Stimulated activated naive B cell treated with anti-CD40 and anti-IgM and Interleukin-4, amounts not matched to agents 10 μg/mL and 1 μg/mL and 100 μg/mL, for 72 hours (primary cell): ENCODE measurements at regions not wholly inside any gene's neighbourhood (a gene's known extent, or its start where the extent isn't known, plus 50 kb on each side); places are given as distances from the start of the nearest gene placed in this dataset.

Experiments
- ATAC-seq, 2 donors: fragments of 150-1000 bp; cut with Tn5 transposase; replicated peaks; 2 replicates each; pipeline ENCODE4 v1.10.0; 2021; ENCODE audit warnings: moderate library complexity in 1 of 2
- DNase-seq: peaks from one replicate; pipeline ENCODE4 v3.0.0; 2021
- H3K27ac Mint-ChIP-seq: one replicate; pipeline ENCODE4 v1.8.0; 2022; ENCODE audit warnings: mild to moderate bottlenecking, mixed read lengths
- H3K27me3 Mint-ChIP-seq, 2 donors: one replicate each; pipeline ENCODE4 v1.8.0; 2022; ENCODE audit warnings: mixed read lengths in 2 of 2
- H3K36me3 Mint-ChIP-seq, 2 donors: one replicate each; pipeline ENCODE4 v1.8.0; 2022; ENCODE audit warnings: mixed read lengths in 2 of 2, mild to moderate bottlenecking in 1 of 2
- H3K4me1 Mint-ChIP-seq, 2 donors: one replicate each; pipeline ENCODE4 v1.8.0; 2022; ENCODE audit warnings: mixed read lengths in 2 of 2, mild to moderate bottlenecking in 1 of 2
- H3K4me3 Mint-ChIP-seq, 2 donors: one replicate each; pipeline ENCODE4 v1.8.0; 2022; ENCODE audit warnings: mild to moderate bottlenecking in 2 of 2, mixed read lengths in 2 of 2, moderate library complexity in 1 of 2
- H3K9me3 Mint-ChIP-seq, 2 donors: one replicate each; pipeline ENCODE4 v1.8.0; 2022; ENCODE audit warnings: mixed read lengths in 2 of 2, mild to moderate bottlenecking in 1 of 2

DNA sequence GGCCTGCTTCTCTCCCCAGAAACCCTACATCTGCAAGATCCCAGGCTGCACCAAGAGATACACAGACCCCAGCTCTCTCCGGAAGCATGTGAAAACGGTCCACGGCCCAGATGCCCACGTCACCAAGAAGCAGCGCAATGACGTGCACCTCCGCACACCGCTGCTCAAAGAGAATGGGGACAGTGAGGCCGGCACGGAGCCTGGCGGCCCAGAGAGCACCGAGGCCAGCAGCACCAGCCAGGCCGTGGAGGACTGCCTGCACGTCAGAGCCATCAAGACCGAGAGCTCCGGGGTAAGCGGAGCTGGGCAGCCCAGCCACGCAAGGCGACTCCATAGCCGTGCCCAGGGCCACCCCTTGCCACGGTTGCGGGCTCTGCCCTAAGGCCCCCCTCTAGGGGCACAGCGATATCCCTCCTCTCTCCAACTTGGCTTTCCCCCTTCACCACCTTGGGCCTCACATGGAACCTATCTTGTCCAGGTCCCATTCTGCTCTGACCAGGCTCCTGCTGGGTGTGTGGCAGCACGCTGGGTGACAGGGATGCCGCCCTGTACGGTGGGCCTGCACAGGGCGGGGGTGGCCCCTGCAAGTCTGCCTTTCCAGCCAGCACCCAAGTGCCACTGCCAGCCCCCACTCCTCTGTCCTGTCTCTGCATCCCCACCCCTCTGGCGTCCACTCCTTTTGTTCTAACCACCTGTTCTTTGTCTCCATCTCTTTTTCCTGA, 248.9 kb downstream of the GLI2 start:
- Mint-ChIP-seq H3K27me3 (no peaks in the 10 kb centered on the region), H3K4me1 (no peaks in the 10 kb centered on the region), H3K4me3 (no peak overlapping the region), H3K9me3 (peaks cover 0 to 3% of the 10 kb centered on the region in 2 donors), H3K36me3 (no peaks in the 10 kb centered on the region), H3K27ac (no peak overlapping the region)
- ATAC-seq (no peak), DNase-seq (no peak)

DNA sequence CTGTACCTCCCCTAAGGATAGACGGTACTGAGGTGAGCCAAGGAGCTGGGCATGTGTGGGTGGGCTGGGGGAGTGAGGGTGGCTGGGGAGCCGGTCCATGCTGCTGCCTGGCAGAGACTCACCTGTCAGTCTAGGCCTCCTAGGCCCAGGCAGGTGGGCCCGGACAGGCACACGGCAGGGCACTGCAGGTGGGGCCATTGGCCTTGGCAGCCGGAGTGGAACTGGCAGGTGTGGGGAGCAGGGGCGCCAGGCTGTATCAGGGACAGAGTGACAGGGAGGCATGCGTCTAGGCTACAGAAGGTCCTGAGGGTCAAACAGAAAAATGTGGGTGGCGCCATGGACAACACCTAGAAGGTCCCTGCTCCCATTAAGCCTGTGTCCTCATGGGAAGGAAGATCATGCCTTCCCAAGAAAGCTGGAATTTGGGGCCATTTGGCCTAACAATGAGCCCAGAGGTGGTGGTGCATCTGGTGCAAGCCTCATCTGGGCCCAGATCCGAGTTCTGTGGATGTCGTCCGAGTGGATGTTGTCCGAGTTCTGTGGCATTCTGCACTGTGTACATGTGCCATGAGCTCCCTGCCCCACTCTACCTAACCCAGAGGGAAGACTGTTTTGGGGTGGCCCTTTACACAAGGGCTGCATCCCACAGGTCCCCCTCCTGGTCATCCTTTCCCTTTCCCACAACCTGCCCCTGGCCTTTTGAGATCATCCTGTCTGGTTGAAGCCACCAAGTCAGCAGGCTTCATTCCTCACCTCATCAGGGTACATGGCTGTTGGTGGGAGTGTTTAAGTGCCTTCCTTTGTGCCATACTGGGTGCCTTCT, 249.7 kb downstream of the GLI2 start:
- Mint-ChIP-seq H3K27me3 (no peaks in the 10 kb centered on the region), H3K9me3 (peaks cover 0 to 3% of the 10 kb centered on the region in 2 donors), H3K36me3 (no peaks in the 10 kb centered on the region), H3K27ac (no peak overlapping the region), H3K4me1 (no peaks in the 10 kb centered on the region), H3K4me3 (no peak overlapping the region)
- DNase-seq (no peak), ATAC-seq (no peak)

DNA sequence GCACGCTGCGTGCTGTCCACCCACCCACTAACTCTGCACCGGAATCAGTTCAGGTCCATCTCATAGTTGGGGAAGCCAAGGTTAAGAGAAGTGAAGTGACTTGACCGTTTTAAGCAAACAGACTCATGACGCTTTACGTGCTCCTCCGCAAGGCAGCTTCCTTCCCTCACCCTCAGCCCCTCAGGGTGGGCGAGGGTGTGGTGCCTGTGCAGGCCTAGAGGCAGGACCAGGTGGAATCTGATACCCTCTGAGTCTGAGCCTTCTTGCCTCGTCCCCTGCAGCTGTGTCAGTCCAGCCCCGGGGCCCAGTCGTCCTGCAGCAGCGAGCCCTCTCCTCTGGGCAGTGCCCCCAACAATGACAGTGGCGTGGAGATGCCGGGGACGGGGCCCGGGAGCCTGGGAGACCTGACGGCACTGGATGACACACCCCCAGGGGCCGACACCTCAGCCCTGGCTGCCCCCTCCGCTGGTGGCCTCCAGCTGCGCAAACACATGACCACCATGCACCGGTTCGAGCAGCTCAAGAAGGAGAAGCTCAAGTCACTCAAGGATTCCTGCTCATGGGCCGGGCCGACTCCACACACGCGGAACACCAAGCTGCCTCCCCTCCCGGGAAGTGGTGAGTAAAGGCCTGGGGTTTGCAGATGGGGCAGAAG, 250.5 kb downstream of the GLI2 start:
- no peaks in the 10 kb centered on the region for H3K36me3 Mint-ChIP-seq
- DNase-seq: no peak
- no peak overlapping the region for H3K4me3 Mint-ChIP-seq
- H3K27ac Mint-ChIP-seq: no peak overlapping the region
- peaks cover 0 to 3% of the 10 kb centered on the region in 2 donors for H3K9me3 Mint-ChIP-seq
- no peak for ATAC-seq
- no peaks in the 10 kb centered on the region for H3K4me1 Mint-ChIP-seq
- no peaks in the 10 kb centered on the region for H3K27me3 Mint-ChIP-seq

DNA sequence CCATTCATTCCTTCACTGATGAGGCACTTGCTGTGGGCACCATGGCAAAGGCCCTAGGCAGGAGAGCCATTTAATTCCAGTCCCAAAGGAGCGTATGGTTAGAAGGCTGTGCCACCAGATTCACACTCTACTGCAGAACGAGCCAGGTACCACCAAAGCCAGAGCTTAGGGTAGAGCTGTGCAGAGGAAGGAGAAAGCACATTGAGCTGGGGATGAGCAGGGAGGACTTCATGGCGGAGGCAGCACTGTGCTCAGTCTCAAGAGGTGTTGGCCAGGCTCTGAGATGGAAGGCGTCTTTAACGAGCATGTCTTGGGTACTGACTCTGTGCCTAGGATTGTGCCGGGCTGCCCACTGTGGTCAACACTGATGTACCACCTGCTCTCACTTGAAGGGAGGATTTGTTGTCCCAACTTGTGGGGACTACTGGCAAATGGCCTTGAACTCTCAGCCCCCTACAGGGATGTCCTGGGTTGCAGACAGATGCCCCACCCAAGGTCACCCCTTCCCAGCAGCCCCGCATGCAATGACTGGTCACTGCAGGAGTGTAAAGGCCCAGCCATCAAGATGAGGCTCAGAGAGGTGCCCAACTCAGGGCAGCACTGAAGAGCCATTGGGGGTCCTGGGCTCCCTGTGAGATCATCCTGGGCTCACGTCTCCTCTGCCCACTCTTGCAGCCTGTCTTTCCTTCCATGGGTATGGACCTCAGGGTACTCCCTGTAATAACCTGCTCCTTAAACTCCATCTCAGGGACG, 251.4 kb downstream of the GLI2 start:
- ATAC-seq: no peak
- Mint-ChIP-seq H3K9me3 (no peaks in the 10 kb centered on the region), H3K4me1 (no peaks in the 10 kb centered on the region), H3K36me3 (no peaks in the 10 kb centered on the region), H3K27ac (no peak overlapping the region), H3K27me3 (no peaks in the 10 kb centered on the region), H3K4me3 (no peak overlapping the region)
- DNase-seq: no peak

DNA sequence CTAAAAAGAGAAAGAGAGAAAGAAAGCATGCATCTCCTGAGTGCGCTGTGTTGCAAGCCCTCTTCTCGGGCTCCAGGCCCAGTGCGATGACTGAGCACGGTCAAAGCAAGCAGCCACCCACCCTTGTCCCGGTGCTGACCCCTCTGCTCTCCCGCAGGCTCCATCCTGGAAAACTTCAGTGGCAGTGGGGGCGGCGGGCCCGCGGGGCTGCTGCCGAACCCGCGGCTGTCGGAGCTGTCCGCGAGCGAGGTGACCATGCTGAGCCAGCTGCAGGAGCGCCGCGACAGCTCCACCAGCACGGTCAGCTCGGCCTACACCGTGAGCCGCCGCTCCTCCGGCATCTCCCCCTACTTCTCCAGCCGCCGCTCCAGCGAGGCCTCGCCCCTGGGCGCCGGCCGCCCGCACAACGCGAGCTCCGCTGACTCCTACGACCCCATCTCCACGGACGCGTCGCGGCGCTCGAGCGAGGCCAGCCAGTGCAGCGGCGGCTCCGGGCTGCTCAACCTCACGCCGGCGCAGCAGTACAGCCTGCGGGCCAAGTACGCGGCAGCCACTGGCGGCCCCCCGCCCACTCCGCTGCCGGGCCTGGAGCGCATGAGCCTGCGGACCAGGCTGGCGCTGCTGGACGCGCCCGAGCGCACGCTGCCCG, 252.5 kb downstream of the GLI2 start:
- no peaks in the 10 kb centered on the region for H3K9me3 Mint-ChIP-seq
- ATAC-seq (no peak), DNase-seq (no peak)
- H3K36me3 Mint-ChIP-seq: no peaks in the 10 kb centered on the region
- no peak overlapping the region for H3K27ac Mint-ChIP-seq
- no peaks in the 10 kb centered on the region for H3K27me3 Mint-ChIP-seq
- H3K4me1 Mint-ChIP-seq: no peaks in the 10 kb centered on the region
- no peak overlapping the region for H3K4me3 Mint-ChIP-seq

DNA sequence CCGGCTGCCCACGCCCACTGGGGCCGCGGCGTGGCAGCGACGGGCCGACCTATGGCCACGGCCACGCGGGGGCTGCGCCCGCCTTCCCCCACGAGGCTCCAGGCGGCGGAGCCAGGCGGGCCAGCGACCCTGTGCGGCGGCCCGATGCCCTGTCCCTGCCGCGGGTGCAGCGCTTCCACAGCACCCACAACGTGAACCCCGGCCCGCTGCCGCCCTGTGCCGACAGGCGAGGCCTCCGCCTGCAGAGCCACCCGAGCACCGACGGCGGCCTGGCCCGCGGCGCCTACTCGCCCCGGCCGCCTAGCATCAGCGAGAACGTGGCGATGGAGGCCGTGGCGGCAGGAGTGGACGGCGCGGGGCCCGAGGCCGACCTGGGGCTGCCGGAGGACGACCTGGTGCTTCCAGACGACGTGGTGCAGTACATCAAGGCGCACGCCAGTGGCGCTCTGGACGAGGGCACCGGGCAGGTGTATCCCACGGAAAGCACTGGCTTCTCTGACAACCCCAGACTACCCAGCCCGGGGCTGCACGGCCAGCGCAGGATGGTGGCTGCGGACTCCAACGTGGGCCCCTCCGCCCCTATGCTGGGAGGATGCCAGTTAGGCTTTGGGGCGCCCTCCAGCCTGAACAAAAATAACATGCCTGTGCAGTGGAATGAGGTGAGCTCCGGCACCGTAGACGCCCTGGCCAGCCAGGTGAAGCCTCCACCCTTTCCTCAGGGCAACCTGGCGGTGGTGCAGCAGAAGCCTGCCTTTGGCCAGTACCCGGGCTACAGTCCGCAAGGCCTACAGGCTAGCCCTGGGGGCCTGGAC, 253.2 kb downstream of the GLI2 start:
- Mint-ChIP-seq H3K4me3 (no peak overlapping the region), H3K4me1 (no peaks in the 10 kb centered on the region), H3K27ac (no peak overlapping the region), H3K27me3 (no peaks in the 10 kb centered on the region), H3K9me3 (no peaks in the 10 kb centered on the region), H3K36me3 (no peaks in the 10 kb centered on the region)
- ATAC-seq: no peak
- no peak for DNase-seq

DNA sequence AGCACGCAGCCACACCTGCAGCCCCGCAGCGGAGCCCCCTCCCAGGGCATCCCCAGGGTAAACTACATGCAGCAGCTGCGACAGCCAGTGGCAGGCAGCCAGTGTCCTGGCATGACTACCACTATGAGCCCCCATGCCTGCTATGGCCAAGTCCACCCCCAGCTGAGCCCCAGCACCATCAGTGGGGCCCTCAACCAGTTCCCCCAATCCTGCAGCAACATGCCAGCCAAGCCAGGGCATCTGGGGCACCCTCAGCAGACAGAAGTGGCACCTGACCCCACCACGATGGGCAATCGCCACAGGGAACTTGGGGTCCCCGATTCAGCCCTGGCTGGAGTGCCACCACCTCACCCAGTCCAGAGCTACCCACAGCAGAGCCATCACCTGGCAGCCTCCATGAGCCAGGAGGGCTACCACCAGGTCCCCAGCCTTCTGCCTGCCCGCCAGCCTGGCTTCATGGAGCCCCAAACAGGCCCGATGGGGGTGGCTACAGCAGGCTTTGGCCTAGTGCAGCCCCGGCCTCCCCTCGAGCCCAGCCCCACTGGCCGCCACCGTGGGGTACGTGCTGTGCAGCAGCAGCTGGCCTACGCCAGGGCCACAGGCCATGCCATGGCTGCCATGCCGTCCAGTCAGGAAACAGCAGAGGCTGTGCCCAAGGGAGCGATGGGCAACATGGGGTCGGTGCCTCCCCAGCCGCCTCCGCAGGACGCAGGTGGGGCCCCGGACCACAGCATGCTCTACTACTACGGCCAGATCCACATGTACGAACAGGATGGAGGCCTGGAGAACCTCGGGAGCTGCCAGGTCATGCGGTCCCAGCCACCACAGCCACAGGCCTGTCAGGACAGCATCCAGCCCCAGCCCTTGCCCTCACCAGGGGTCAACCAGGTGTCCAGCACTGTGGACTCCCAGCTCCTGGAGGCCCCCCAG, 254.1 kb downstream of the GLI2 start:
- H3K4me3 Mint-ChIP-seq: no peak overlapping the region
- no peaks in the 10 kb centered on the region for H3K36me3 Mint-ChIP-seq
- ATAC-seq: no peak
- H3K9me3 Mint-ChIP-seq: no peaks in the 10 kb centered on the region
- DNase-seq: no peak
- no peaks in the 10 kb centered on the region for H3K4me1 Mint-ChIP-seq
- no peak overlapping the region for H3K27ac Mint-ChIP-seq
- H3K27me3 Mint-ChIP-seq: no peaks in the 10 kb centered on the region

DNA sequence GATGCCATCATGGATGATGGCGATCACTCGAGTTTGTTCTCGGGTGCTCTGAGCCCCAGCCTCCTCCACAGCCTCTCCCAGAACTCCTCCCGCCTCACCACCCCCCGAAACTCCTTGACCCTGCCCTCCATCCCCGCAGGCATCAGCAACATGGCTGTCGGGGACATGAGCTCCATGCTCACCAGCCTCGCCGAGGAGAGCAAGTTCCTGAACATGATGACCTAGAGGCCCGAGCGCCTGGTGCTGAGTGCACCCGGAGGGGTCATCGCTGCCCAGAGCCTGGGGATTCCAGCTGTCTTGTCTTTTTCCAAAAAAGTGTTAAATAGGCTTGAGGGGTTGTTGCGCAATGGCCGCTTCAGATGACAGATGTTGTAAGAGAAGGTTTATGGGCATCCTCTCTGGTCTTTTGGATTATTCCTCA, 254.8 kb downstream of the GLI2 start:
- no peaks in the 10 kb centered on the region for H3K36me3 Mint-ChIP-seq
- no peak for DNase-seq
- H3K9me3 Mint-ChIP-seq: no peaks in the 10 kb centered on the region
- no peak for ATAC-seq
- H3K4me1 Mint-ChIP-seq: no peaks in the 10 kb centered on the region
- H3K4me3 Mint-ChIP-seq: no peak overlapping the region
- H3K27me3 Mint-ChIP-seq: no peaks in the 10 kb centered on the region
- H3K27ac Mint-ChIP-seq: no peak overlapping the region

DNA sequence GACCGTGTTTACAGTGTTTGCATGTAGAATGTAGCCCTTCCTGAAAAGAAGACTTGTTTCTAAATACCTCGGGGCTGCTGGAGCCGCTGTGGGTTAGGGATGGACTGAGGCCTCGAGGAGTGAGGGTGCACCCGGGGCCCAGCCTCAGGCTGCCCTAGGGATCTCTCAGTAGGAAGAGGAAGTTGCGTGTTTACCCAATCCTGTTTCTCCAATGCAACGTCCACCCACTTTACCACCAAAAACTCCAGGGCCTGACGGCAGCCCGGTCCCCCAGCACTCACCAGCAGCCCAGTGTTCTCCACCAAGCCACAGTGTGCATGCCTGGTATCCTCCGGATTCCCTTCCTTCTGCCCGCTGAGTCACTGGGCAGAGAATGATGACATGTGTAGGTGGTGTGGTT, 255.8 kb downstream of the GLI2 start:
- no peak for DNase-seq
- H3K36me3 Mint-ChIP-seq: no peaks in the 10 kb centered on the region

DNA sequence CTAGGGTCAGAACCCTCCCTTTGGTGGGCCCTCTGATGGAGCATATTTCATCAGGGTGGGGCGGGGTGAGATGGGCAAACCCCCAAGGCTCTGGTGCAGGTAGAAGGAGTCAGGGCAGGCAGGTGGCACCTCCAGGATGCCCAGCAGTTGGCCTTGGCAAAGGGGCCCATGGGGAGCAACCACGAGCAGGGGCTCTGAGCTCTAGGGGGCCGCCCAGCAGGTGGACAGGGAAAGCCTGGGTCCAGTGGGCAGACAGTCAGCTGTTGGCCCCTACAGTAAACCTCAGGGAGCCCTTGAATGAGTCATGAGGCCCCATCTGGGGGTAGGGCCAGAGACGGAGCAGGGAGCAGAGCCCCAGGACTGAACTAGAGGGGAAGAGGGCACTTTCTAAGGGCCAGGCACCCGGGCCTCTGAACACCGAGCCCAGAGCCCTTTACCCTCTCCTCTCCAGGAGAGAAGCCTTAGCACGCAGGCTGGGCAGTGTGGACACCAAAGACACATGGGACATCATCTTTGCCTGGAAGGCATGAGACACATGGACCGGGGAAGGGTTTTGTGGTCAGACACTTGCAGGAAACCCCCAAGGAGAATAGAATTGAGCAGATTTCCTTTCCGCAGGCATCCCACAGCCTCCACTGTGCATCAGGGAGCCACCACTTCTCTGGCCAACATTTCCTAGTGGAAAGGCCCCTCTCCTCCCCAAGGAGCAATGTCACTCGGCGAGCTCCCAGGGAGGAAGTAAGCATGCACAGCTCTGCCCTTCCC, 257.3 kb downstream of the GLI2 start:
- DNase-seq (no peak), ATAC-seq (no peak)
- Mint-ChIP-seq H3K9me3 (peaks cover 0 to 1% of the 10 kb centered on the region in 2 donors), H3K4me3 (no peak overlapping the region), H3K27ac (no peak overlapping the region), H3K36me3 (no peaks in the 10 kb centered on the region), H3K4me1 (no peaks in the 10 kb centered on the region), H3K27me3 (no peaks in the 10 kb centered on the region)

More for the DNA sequence above, 255.8 kb downstream of the GLI2 start:
- Mint-ChIP-seq H3K27ac (no peak overlapping the region), H3K4me1 (no peaks in the 10 kb centered on the region), H3K27me3 (no peaks in the 10 kb centered on the region), H3K9me3 (no peaks in the 10 kb centered on the region), H3K4me3 (no peak overlapping the region)
- ATAC-seq: no peak

DNA sequence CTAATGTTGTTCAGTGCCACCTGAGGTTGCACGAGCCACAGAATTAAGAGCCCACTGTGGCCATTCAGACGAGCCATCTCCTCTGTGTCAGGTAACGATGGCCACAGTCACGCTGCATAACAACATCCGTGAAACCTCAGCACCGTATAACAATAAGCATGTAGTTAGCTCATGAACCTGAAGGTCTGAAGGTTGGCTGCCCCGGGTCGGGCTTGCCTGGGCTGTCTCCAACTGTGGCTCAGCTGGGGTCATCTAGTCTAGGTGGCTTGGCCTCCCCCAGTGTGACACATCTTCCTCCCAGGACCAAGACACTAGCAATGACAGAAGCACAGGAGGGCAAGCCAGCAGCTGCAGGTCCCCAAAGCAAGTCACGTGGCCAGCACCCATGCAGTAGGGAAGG, 258.0 kb downstream of the GLI2 start:
- ATAC-seq (no peak), DNase-seq (no peak)
- H3K9me3 Mint-ChIP-seq: peaks cover 0 to 3% of the 10 kb centered on the region in 2 donors
- H3K4me3 Mint-ChIP-seq: no peak overlapping the region
- H3K36me3 Mint-ChIP-seq: no peaks in the 10 kb centered on the region
- no peak overlapping the region for H3K27ac Mint-ChIP-seq
- H3K4me1 Mint-ChIP-seq: no peaks in the 10 kb centered on the region
- no peaks in the 10 kb centered on the region for H3K27me3 Mint-ChIP-seq
